Body of pancreas (tissue), 4 donors: ENCODE measurements at regions not wholly inside any gene's neighbourhood (a gene's known extent, or its start where the extent isn't known, plus 50 kb on each side); places are given as distances from the start of the nearest gene placed in this dataset.

Experiments
- ATAC-seq: fragments of 150-250 bp; one replicate; pipeline ENCODE4 v1.9.1; 2016
- DNase-seq, 4 donors: peaks; one replicate each; pipeline ENCODE4 v3.0.0-alpha.2; 2019
- H3K27ac ChIP-seq, 4 donors: fragments of 200-600 bp; sonication (generic); 1 replicate in 3 of 4; 2 replicates in 1 of 4; pipeline versions ENCODE4 v1.5.1 to v1.6.1; 2016 to 2019; ENCODE audit warnings: mild to moderate bottlenecking in 1 of 4, mixed read lengths in 1 of 4, moderate library complexity in 1 of 4
- H3K27me3 ChIP-seq, 2 donors: fragments of 200-600 bp; sonication (generic); one replicate each; pipeline ENCODE4 v1.6.0; 2016; ENCODE audit warnings: mild to moderate bottlenecking in 1 of 2
- H3K36me3 ChIP-seq, 2 donors: fragments of 200-600 bp; sonication (generic); replicated peaks in 1 of 2; 2 replicates each; pipeline ENCODE4 v1.5.1; 2016; ENCODE audit warnings: low read depth in 2 of 2; ENCODE audit not compliant: insufficient read depth in 1 of 2
- H3K4me1 ChIP-seq: fragments of 200-600 bp; sonication (generic); one replicate; pipeline ENCODE4 v1.6.0; 2016
- H3K4me3 ChIP-seq, 2 donors: fragments of 200-600 bp; sonication (generic); 1 replicate in 1 of 2; 2 replicates in 1 of 2; pipeline ENCODE4 v1.5.1; 2016 to 2019
- H3K9me3 ChIP-seq, 3 donors: fragments of 200-600 bp; sonication (generic); 1 replicate in 2 of 3; 2 replicates in 1 of 3; pipeline ENCODE4 v1.5.1; 2016
- CTCF ChIP-seq, 7 experiments: fragments of 450-650 bp in 4 of 7; fragments of 200-600 bp in 3 of 7; sonication (generic) in 3 of 7; IDR thresholded peaks; one replicate each; pipeline ENCODE4 v1.5.1; 2016 to 2019; ENCODE audit warnings: antibody characterized with exemption in 7 of 7
- POLR2A ChIP-seq, 3 donors: fragments of 450-650 bp; IDR thresholded peaks; one replicate each; pipeline ENCODE4 v1.6.1; 2016; ENCODE audit warnings: antibody characterized with exemption in 3 of 3, mild to moderate bottlenecking in 2 of 3
- WGBS, 2 donors: methylation state at CpG; one replicate each; pipeline ENCODE4 v1.1.5; 2017; 5-methylcytosine and 5-hydroxymethylcytosine counted together
- intact Hi-C: fragments of 100-400 bp; cut with DNase I; formaldehyde crosslinking; loops from one replicate; pipeline ENCODE4 v1.15.1; 2023

- Histone ChIP-seq H3K9me3 (no peaks in the 10 kb centered on the region), H3K27me3 (no peaks in the 10 kb centered on the region), H3K36me3 (no peaks in the 10 kb centered on the region), H3K4me3 (no peak overlapping the region), H3K4me1 (no peaks in the 10 kb centered on the region), H3K27ac (no peak overlapping the region)
- 73 to 83% methylated on average over 1 of the region's 1 CpG for WGBS, 2 donors
- ATAC-seq (no peak), DNase-seq (no peak)
- intact Hi-C loops: no loop called here
- TF ChIP-seq POLR2A (IDR thresholded peaks at IDR 0.05) (no peak), CTCF (IDR thresholded peaks at IDR 0.05) (no peak)
These were observed 102.1 kb downstream of the MPP7 start for GRCh38 chr10:28200775-28201174.

GRCh38 chr10:28199941-28200340 lies 102.9 kb downstream of the MPP7 start:
- no peak for TF ChIP-seq POLR2A (IDR thresholded peaks at IDR 0.05)
- no peak overlapping the region for H3K27ac ChIP-seq

GRCh38 chr10:28190196-28190595 lies 112.7 kb downstream of the MPP7 start:
- Histone ChIP-seq H3K27ac (no peak overlapping the region), H3K9me3 (no peaks in the 10 kb centered on the region), H3K4me3 (no peak overlapping the region), H3K4me1 (no peaks in the 10 kb centered on the region), H3K36me3 (no peaks in the 10 kb centered on the region), H3K27me3 (no peaks in the 10 kb centered on the region)
- DNase-seq: no peak
- no peak for ATAC-seq
- 86 to 89% methylated on average over 3 of the region's 3 CpGs for whole genome bisulfite sequencing, 2 donors
- TF ChIP-seq CTCF (IDR thresholded peaks at IDR 0.05): no peak
- TF ChIP-seq POLR2A (IDR thresholded peaks at IDR 0.05): no peak
- intact Hi-C loops: no loop called here

More at GRCh38 chr10:28199941-28200340, 102.9 kb downstream of the MPP7 start:
- 89% methylated on average over 7 of the region's 7 CpGs for WGBS, 2 donors
- no peaks in the 10 kb centered on the region for H3K9me3 ChIP-seq
- DNase-seq (no peak), ATAC-seq (no peak)
- intact Hi-C loops: no loop called here
- H3K36me3 ChIP-seq: no peaks in the 10 kb centered on the region
- H3K4me1 ChIP-seq: no peaks in the 10 kb centered on the region
- no peak overlapping the region for H3K4me3 ChIP-seq
- H3K27me3 ChIP-seq: no peaks in the 10 kb centered on the region

GRCh38 chr10:28188526-28188925 lies 114.3 kb downstream of the MPP7 start:
- no peak overlapping the region for H3K27ac ChIP-seq
- 84 to 94% methylated on average over 3 of the region's 3 CpGs for WGBS, 2 donors
- no peak for ATAC-seq

GRCh38 chr10:28186887-28187578 lies 115.8 kb downstream of the MPP7 start:
- Histone ChIP-seq H3K9me3 (no peaks in the 10 kb centered on the region), H3K27me3 (no peaks in the 10 kb centered on the region), H3K4me1 (no peaks in the 10 kb centered on the region), H3K36me3 (no peaks in the 10 kb centered on the region), H3K4me3 (no peak overlapping the region), H3K27ac (no peak overlapping the region)
- TF ChIP-seq CTCF (IDR thresholded peaks at IDR 0.05) (no peak), POLR2A (IDR thresholded peaks at IDR 0.05) (no peak)
- no peak for ATAC-seq
- DNase-seq: no peak
- 93% methylated on average over 10 of the region's 10 CpGs for WGBS, 2 donors
- intact Hi-C loops: no loop called here

More at GRCh38 chr10:28188526-28188925, 114.3 kb downstream of the MPP7 start:
- Histone ChIP-seq H3K4me3 (no peak overlapping the region), H3K9me3 (no peaks in the 10 kb centered on the region), H3K27me3 (no peaks in the 10 kb centered on the region), H3K36me3 (no peaks in the 10 kb centered on the region), H3K4me1 (no peaks in the 10 kb centered on the region)
- DNase-seq: no peak
- no peak for TF ChIP-seq CTCF (IDR thresholded peaks at IDR 0.05)
- TF ChIP-seq POLR2A (IDR thresholded peaks at IDR 0.05): no peak
- intact Hi-C loops: no loop called here
